ENCODE measurements at regions not wholly inside any gene's neighbourhood (a gene's known extent, or its start where the extent isn't known, plus 50 kb on each side); places are given as distances from the start of the nearest gene placed in this dataset.

DNA sequence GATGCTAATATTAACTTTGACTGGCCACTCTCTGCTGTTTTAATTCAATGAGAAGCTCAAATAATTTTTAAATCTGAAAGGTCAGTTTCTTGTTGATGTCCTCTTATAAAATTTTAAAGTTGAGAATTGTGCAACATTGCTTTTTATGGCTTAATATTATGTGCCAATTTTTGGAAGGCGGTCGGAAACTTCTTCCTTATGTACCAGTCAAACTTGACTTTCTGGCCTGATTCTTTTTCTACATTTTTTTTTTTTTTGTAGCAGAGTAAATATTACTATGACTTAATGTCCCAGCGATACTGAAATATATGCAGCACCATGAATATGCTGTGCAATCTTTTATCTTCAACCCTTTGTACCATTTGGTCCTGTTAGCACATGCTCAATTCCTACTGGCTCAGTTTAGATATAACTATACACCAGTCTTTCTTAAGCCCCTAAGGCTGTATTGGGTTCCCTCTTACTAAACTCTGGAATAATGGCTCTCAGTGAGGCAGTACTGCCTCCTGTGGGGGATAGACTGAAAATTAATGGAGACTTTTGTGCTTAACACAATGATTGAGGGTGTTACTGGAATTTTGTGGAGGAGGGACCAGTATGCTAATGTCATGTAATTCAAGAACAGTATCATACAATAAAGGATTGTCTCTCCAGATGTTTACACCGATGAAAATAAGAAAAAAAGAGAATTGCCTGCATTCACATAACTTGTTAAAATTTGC lies 156.4 kb upstream of the SYNCRIP start:
- TF ChIP-seq POLR2A (IDR thresholded peaks at IDR 0.05), result no peak
- TF ChIP-seq, protein P1, sequence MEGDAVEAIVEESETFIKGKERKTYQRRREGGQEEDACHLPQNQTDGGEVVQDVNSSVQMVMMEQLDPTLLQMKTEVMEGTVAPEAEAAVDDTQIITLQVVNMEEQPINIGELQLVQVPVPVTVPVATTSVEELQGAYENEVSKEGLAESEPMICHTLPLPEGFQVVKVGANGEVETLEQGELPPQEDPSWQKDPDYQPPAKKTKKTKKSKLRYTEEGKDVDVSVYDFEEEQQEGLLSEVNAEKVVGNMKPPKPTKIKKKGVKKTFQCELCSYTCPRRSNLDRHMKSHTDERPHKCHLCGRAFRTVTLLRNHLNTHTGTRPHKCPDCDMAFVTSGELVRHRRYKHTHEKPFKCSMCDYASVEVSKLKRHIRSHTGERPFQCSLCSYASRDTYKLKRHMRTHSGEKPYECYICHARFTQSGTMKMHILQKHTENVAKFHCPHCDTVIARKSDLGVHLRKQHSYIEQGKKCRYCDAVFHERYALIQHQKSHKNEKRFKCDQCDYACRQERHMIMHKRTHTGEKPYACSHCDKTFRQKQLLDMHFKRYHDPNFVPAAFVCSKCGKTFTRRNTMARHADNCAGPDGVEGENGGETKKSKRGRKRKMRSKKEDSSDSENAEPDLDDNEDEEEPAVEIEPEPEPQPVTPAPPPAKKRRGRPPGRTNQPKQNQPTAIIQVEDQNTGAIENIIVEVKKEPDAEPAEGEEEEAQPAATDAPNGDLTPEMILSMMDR (IDR thresholded peaks at IDR 0.05), result no peak
